ENCODE measurements at regions not wholly inside any gene's neighbourhood (a gene's known extent, or its start where the extent isn't known, plus 50 kb on each side); places are given as distances from the start of the nearest gene placed in this dataset.

GRCh38 chr3:103949693-103950092 is 1417.0 kb upstream of the ALCAM start:
- no peak for TF ChIP-seq POLR2A (IDR thresholded peaks at IDR 0.05; ENCODE audit: low read depth)
- no peak for TF ChIP-seq EP300 (IDR thresholded peaks at IDR 0.05)
- TF ChIP-seq, protein P1, sequence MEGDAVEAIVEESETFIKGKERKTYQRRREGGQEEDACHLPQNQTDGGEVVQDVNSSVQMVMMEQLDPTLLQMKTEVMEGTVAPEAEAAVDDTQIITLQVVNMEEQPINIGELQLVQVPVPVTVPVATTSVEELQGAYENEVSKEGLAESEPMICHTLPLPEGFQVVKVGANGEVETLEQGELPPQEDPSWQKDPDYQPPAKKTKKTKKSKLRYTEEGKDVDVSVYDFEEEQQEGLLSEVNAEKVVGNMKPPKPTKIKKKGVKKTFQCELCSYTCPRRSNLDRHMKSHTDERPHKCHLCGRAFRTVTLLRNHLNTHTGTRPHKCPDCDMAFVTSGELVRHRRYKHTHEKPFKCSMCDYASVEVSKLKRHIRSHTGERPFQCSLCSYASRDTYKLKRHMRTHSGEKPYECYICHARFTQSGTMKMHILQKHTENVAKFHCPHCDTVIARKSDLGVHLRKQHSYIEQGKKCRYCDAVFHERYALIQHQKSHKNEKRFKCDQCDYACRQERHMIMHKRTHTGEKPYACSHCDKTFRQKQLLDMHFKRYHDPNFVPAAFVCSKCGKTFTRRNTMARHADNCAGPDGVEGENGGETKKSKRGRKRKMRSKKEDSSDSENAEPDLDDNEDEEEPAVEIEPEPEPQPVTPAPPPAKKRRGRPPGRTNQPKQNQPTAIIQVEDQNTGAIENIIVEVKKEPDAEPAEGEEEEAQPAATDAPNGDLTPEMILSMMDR (IDR thresholded peaks at IDR 0.05), result no peak
